Endothelial cell of umbilical vein (primary cell): ENCODE measurements at regions not wholly inside any gene's neighbourhood (a gene's known extent, or its start where the extent isn't known, plus 50 kb on each side); places are given as distances from the start of the nearest gene placed in this dataset.

Experiments
- BruUV-seq: library from RNA; stranded (reverse); fragments of 400-500 nt; replicated peaks from 2 replicates; lab custom pipeline; 2021; lab: Mats Ljungman, UMichigan
- CTCF ChIA-PET: fragments of 300-600, 350-600 bp; sonication (Branson Sonifier 250); formaldehyde crosslinking; loops from one replicate; lab custom pipeline; 2021; ENCODE audit warnings: antibody characterized with exemption, inconsistent platforms; lab: Charles Lee
- POLR2A ChIA-PET: fragments of 300-600, 350-600 bp; sonication (Branson Sonifier 250); formaldehyde crosslinking; loops from one replicate; lab custom pipeline; 2021; ENCODE audit warnings: antibody characterized with exemption, inconsistent platforms; lab: Charles Lee
- DNase-seq: peaks from one replicate; pipeline ENCODE4 v3.0.0-alpha.2; 2011; ENCODE audit warnings: low read depth, low spot score
- FAIRE-seq: peaks from 2 replicates; lab custom pipeline; 2011; peaks lifted over from hg19 to GRCh38; lab: Jason Lieb, UNC
- H2AFZ ChIP-seq: 2 replicates; pipeline ENCODE4 v1.6.0; 2012; ENCODE audit warnings: low read depth, low read length, control low read depth, inconsistent platforms
- H3K27ac ChIP-seq: 2 replicates; pipeline ENCODE4 v1.5.1; 2011; ENCODE audit warnings: low read depth, mild to moderate bottlenecking, control low read depth, low read length, moderate library complexity; ENCODE audit not compliant: insufficient read depth
- H3K27me3 ChIP-seq, 2 experiments: 2 replicates each; pipeline versions ENCODE4 v1.6.0 to v1.6.1; 2011; ENCODE audit warnings: low read length in 2 of 2, mixed read lengths in 1 of 2; ENCODE audit not compliant: control insufficient read depth in 2 of 2, insufficient read depth in 2 of 2
- H3K36me3 ChIP-seq, 2 experiments: 2 replicates in 1 of 2; 3 replicates in 1 of 2; pipeline ENCODE4 v1.5.1; 2011; ENCODE audit warnings: low read length in 2 of 2, mild to moderate bottlenecking in 1 of 2, moderate library complexity in 1 of 2; ENCODE audit not compliant: control insufficient read depth in 2 of 2, insufficient read depth in 2 of 2; ENCODE audit errors: extremely low read depth in 1 of 2
- H3K4me1 ChIP-seq: 3 replicates; pipeline ENCODE4 v1.5.1; 2011; ENCODE audit warnings: mild to moderate bottlenecking, low read length; ENCODE audit not compliant: control insufficient read depth, insufficient read depth; ENCODE audit errors: extremely low read depth
- H3K4me2 ChIP-seq: 2 replicates; pipeline ENCODE4 v1.6.1; 2011; ENCODE audit warnings: low read length, control low read depth, mixed read lengths; ENCODE audit not compliant: insufficient read depth
- H3K4me3 ChIP-seq, 3 experiments: fragments of 200-600 bp in 1 of 3; sonication (generic), shearing (Covaris generic) in 1 of 3; replicated peaks in 1 of 3; 2 replicates each; pipeline ENCODE4 v1.5.1; 2011 to 2016; ENCODE audit warnings: control low read depth in 3 of 3, low read length in 3 of 3, mild to moderate bottlenecking in 2 of 3, inconsistent platforms in 1 of 3, low read depth in 1 of 3, moderate library complexity in 1 of 3; ENCODE audit not compliant: insufficient read depth in 1 of 3
- H3K79me2 ChIP-seq: 2 replicates; pipeline ENCODE4 v1.6.0; 2012; ENCODE audit warnings: low read length, inconsistent platforms; ENCODE audit not compliant: control insufficient read depth, insufficient read depth
- H3K9ac ChIP-seq: replicated peaks from 2 replicates; pipeline ENCODE3; 2011; ENCODE audit warnings: low read length, control low read depth; ENCODE audit not compliant: insufficient read depth; ENCODE audit errors: extremely low read depth
- H3K9me1 ChIP-seq: replicated peaks from 3 replicates; pipeline ENCODE4 v1.6.0; 2011; ENCODE audit warnings: mild to moderate bottlenecking, low read length; ENCODE audit not compliant: control insufficient read depth, insufficient read depth; ENCODE audit errors: extremely low read depth
- H3K9me3 ChIP-seq: replicated peaks from 2 replicates; pipeline ENCODE4 v1.5.1; 2012; ENCODE audit warnings: low read length, inconsistent platforms; ENCODE audit not compliant: control insufficient read depth, insufficient read depth
- H4K20me1 ChIP-seq: replicated peaks from 2 replicates; pipeline ENCODE3; 2011; ENCODE audit warnings: mild to moderate bottlenecking, low read length; ENCODE audit not compliant: control insufficient read depth, insufficient read depth; ENCODE audit errors: extremely low read depth
- CTCF ChIP-seq, 2 donors: IDR thresholded peaks; 1 replicate in 1 of 2; 2 replicates in 1 of 2; pipeline ENCODE4 v1.5.1; 2011; ENCODE audit warnings: low read length in 2 of 2, mild to moderate bottlenecking in 2 of 2, moderate library complexity in 2 of 2, control low read depth in 1 of 2, inconsistent platforms in 1 of 2, low read depth in 1 of 2; ENCODE audit not compliant: insufficient read depth in 1 of 2; ENCODE audit errors: extremely low read depth in 1 of 2
- EZH2 ChIP-seq: IDR thresholded peaks from 2 replicates; pipeline ENCODE4 v1.6.1; 2012; ENCODE audit warnings: borderline replicate concordance, low read depth, mild to moderate bottlenecking, moderate library complexity, low read length, inconsistent platforms; ENCODE audit not compliant: severe bottlenecking
- FOS ChIP-seq: IDR thresholded peaks from 2 replicates; pipeline ENCODE4 v1.6.1; 2011; ENCODE audit warnings: mild to moderate bottlenecking, low read length, moderate library complexity, borderline replicate concordance; ENCODE audit not compliant: insufficient read depth
- GATA2 ChIP-seq: IDR thresholded peaks from 2 replicates; pipeline ENCODE4 v1.7.0; 2011; ENCODE audit warnings: low read depth, mild to moderate bottlenecking, moderate library complexity, mixed read lengths, low read length; ENCODE audit not compliant: insufficient read length, insufficient read depth
- JUN ChIP-seq: IDR thresholded peaks from 2 replicates; pipeline ENCODE4 v1.6.1; 2011; ENCODE audit warnings: borderline replicate concordance, low read depth; ENCODE audit not compliant: insufficient read length, insufficient read depth
- MAX ChIP-seq: IDR thresholded peaks from 2 replicates; pipeline ENCODE4 v1.6.1; 2011; ENCODE audit not compliant: insufficient read depth, insufficient read length
- MYC ChIP-seq: IDR thresholded peaks from one replicate; pipeline ENCODE4 v1.6.1; 2011; ENCODE audit warnings: mild to moderate bottlenecking, low read depth, low read length
- POLR2A ChIP-seq: IDR thresholded peaks from 2 replicates; pipeline ENCODE4 v1.6.1; 2012; ENCODE audit warnings: low read depth, mild to moderate bottlenecking, control low read depth, low read length
- POLR2AphosphoS5 ChIP-seq: IDR thresholded peaks from 2 replicates; pipeline ENCODE4 v1.6.1; 2012; ENCODE audit warnings: low read depth, mild to moderate bottlenecking, control low read depth, low read length, moderate library complexity; ENCODE audit not compliant: insufficient read depth
- dilution Hi-C: fragments of 300-500 bp; cut with MboI; formaldehyde crosslinking; loops from one replicate; pipeline ENCODE4 v1.15.0; 2019; ENCODE audit warnings: low sequenced_read_pairs; ENCODE audit not compliant: extremely low pct_ligation_motif_present
- intact Hi-C: fragments of 100-400 bp; cut with micrococcal nuclease; formaldehyde crosslinking; loops from one replicate; pipeline ENCODE4 v1.10.0; 2022

- Histone ChIP-seq H3K79me2 (no peaks in the 10 kb centered on the region), H3K4me3 (no peak overlapping the region), H3K9me1 (no peaks in the 10 kb centered on the region), H2AFZ (no peak overlapping the region), H4K20me1 (no peaks in the 10 kb centered on the region), H3K9me3 (no peaks in the 10 kb centered on the region), H3K4me2 (no peak overlapping the region), H3K27me3 (no peaks in the 10 kb centered on the region), H3K27ac (no peak overlapping the region), H3K4me1 (no peaks in the 10 kb centered on the region), H3K36me3 (no peaks in the 10 kb centered on the region), H3K9ac (no peak overlapping the region)
- TF ChIP-seq POLR2A, result no peak
- dilution Hi-C loops, result no loop called here
- no peak for DNase-seq
- no peak for FAIRE-seq
- intact Hi-C loops, result no loop called here
- POLR2A ChIA-PET, result no interaction called here
- CTCF ChIA-PET, result interaction anchor here (3.4 kb wide), 1 partner anchor 839 kb away, joined by 41 read pairs; no protein-coding TSS in a partner anchor
- BruUV-seq, result no TSS peak
Measured at GRCh38 chr9:86485359-86485758, 131.1 kb upstream of the TUT7 start.

GRCh38 chr9:86483496-86483895 is 129.3 kb upstream of the TUT7 start:
- no peaks in the 10 kb centered on the region for H3K9me3 ChIP-seq
- CTCF ChIA-PET, result no interaction called here
- dilution Hi-C loops (no loop called here), intact Hi-C loops (no loop called here)
- H3K79me2 ChIP-seq, result no peaks in the 10 kb centered on the region
- no peak overlapping the region for H3K9ac ChIP-seq
- POLR2A ChIA-PET, result no interaction called here
- no TSS peak for BruUV-seq
- no peak for DNase-seq
- no peaks in the 10 kb centered on the region for H3K9me1 ChIP-seq
- no peak overlapping the region for H3K4me2 ChIP-seq
- H2AFZ ChIP-seq, result no peak overlapping the region
- H3K27ac ChIP-seq, result no peak overlapping the region
- H3K27me3 ChIP-seq, result no peaks in the 10 kb centered on the region
- FAIRE-seq, result no peak
- H3K36me3 ChIP-seq, result no peaks in the 10 kb centered on the region
- no peaks in the 10 kb centered on the region for H3K4me1 ChIP-seq
- no peak overlapping the region for H3K4me3 ChIP-seq
- TF ChIP-seq MYC (no peak), POLR2A (no peak), CTCF (IDR thresholded peaks at IDR 0.05; ENCODE audit: extremely low read depth in 1 of 2, insufficient read depth in 1 of 2, low read depth in 1 of 2, low read length in 2 of 2) (no peak), POLR2AphosphoS5 (no peak), JUN (no peak), MAX (no peak), FOS (no peak), GATA2 (no peak), EZH2 (no peak)
- H4K20me1 ChIP-seq, result no peaks in the 10 kb centered on the region
